ENCODE measurements at regions not wholly inside any gene's neighbourhood (a gene's known extent, or its start where the extent isn't known, plus 50 kb on each side); places are given as distances from the start of the nearest gene placed in this dataset.
"Not testable (repeated sequence)": the region's sequence is repeated elsewhere in the genome, so short reads cannot be mapped to it uniquely, and the experiment has no call there.

GRCh38 chr13:50466456-50466855, 377.0 kb downstream of the DLEU7 start:
- ATAC-seq (no peak), DNase-seq (no peak), FAIRE-seq (no peak)
- Histone ChIP-seq H3K27ac (no peak overlapping the region), H3K27me3 (no peaks in the 10 kb centered on the region), H3K36me3 (no peaks in the 10 kb centered on the region), H3K4me1 (no peaks in the 10 kb centered on the region), H3K9me3 (no peaks in the 10 kb centered on the region), H3K4me3 (no peak overlapping the region)
- intact Hi-C loops (cut with DNase I), result no loop called here
- TF ChIP-seq CTCF (IDR thresholded peaks at IDR 0.05), result no peak
- WGBS, 2 donors, result 70 to 74% methylated on average over 6 of the region's 6 CpGs

DNA sequence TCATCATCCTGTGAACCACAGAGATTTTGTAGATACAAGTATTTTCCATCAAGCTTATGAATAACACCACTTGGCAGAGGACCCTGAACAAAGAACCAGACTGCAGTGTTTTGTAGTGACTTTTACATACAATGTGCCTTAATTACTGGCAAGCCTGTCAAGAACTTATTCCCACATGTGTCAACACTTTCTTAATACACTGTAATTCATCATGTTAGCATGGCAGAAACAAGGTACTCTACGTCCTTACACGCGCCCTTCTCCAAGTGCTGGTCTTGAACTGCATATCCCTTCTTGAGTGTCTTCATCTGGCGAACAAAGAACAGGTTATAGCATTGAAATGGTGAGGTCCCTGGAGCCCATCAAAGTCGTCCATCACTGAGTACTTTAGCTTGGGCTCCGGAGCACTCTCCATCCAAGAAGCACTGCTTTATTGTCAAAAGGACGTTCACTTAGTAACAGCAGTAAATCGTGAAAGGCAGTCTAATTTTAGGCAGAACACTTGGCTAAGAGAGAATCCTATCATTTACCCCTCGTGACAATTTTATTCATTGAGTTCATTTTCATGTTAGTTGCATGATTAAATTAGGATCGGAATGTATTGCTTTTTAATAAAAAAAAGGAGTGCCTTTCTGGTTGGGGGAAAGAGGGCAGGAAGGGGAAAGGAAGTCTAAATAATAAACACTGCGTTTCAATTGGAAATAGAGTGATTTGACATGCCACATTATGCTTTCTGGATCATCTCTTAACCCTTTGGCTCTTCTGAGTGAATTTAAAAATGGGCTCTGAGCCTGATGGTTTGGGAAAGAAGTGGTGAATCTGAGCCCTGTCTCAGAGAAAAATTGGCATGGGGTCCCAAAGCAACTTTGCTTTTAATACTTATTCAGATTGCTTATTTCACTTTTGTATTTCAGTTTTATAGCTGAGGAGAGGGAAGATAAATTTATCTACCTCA, 376.1 kb downstream of the DLEU7 start:
- WGBS, 2 donors, result 68 to 78% methylated on average over 11 of the region's 11 CpGs
- Histone ChIP-seq H3K9me3 (no peaks in the 10 kb centered on the region), H3K27me3 (no peaks in the 10 kb centered on the region), H3K36me3 (no peaks in the 10 kb centered on the region), H3K27ac (no peak overlapping the region), H3K4me1 (no peaks in the 10 kb centered on the region), H3K4me3 (no peak overlapping the region)
- TF ChIP-seq CTCF (IDR thresholded peaks at IDR 0.05), result no peak
- intact Hi-C loops (cut with DNase I), result no loop called here
- FAIRE-seq, result no peak
- no peak for ATAC-seq
- DNase-seq, result no peak

GRCh38 chr13:50468849-50469669, 374.4 kb downstream of the DLEU7 start:
- Histone ChIP-seq H3K4me1 (no peaks in the 10 kb centered on the region), H3K9me3 (no peaks in the 10 kb centered on the region), H3K27ac (no peak overlapping the region), H3K27me3 (no peaks in the 10 kb centered on the region), H3K4me3 (no peak overlapping the region), H3K36me3 (no peaks in the 10 kb centered on the region)
- no peak for TF ChIP-seq CTCF (IDR thresholded peaks at IDR 0.05)
- FAIRE-seq, result no peak
- DNase-seq, result no peak
- intact Hi-C loops (cut with DNase I), result no loop called here
- 78 to 83% methylated on average over 13 of the region's 13 CpGs for WGBS, 2 donors
- no peak for ATAC-seq

- not testable (repeated sequence) for FAIRE-seq, DNase-seq
- 95 to 100% methylated on average over 1 of the region's 3 CpGs for WGBS, 2 donors
Observed at GRCh38 chr13:50473050-50473449, 370.4 kb downstream of the DLEU7 start.

DNA sequence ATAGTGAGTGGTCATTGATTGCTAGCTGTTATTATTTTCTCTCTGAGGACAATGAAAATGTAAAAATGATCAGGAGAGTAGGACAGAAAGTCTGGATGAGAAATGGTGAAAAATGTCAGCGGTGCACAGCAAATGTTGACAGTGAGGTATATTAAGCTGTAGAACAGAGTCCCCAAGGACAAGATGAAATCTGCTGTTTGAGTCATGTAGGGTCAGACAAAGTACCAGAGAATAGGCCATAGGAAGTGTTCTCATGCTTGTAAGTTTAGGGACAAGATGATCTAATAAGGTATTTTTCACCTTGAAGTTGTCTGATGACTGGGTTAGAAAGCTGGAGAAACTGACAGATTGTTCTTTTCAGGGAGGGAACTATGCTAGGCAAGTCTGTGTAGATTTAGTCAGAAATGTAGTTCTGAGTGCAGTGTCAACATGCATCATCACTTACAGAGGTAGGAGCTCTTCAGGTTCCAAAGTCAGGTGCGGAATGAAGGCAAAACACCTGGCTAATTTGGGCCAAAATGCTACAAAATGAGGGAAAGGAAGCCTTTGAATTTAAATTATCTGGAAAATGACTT, 369.3 kb downstream of the DLEU7 start:
- 86 to 95% methylated on average over 2 of the region's 2 CpGs for WGBS, 2 donors
- no peaks in the 10 kb centered on the region for H3K4me1 ChIP-seq
- FAIRE-seq, result no peak

More at GRCh38 chr13:50473050-50473449, 370.4 kb downstream of the DLEU7 start:
- H3K4me1 ChIP-seq; H3K27me3 ChIP-seq; H3K27ac ChIP-seq; ATAC-seq; intact Hi-C loops (cut with DNase I); H3K9me3 ChIP-seq; H3K36me3 ChIP-seq; H3K4me3 ChIP-seq: not testable (repeated sequence)

More for the DNA sequence above, 369.3 kb downstream of the DLEU7 start:
- no peaks in the 10 kb centered on the region for H3K36me3 ChIP-seq
- no peaks in the 10 kb centered on the region for H3K9me3 ChIP-seq
- intact Hi-C loops (cut with DNase I), result no loop called here
- H3K27ac ChIP-seq, result no peak overlapping the region
- H3K4me3 ChIP-seq, result no peak overlapping the region
- no peaks in the 10 kb centered on the region for H3K27me3 ChIP-seq
- DNase-seq, result no peak
- no peak for TF ChIP-seq CTCF (IDR thresholded peaks at IDR 0.05)
- peak in 1 of 4 donors; percentile 60 for ATAC-seq

All from pancreas (tissue), 10 donors.